OCI-LY7 (cell line): ENCODE measurements at regions not wholly inside any gene's neighbourhood (a gene's known extent, or its start where the extent isn't known, plus 50 kb on each side); places are given as distances from the start of the nearest gene placed in this dataset.

Experiments used
- BruUV-seq: library from RNA; stranded (reverse); fragments of 400-500 nt; replicated peaks from 2 replicates; lab custom pipeline; 2021; lab: Mats Ljungman, UMichigan
- CTCF ChIA-PET: fragments of 300-600 bp; sonication (Branson Sonifier 250); formaldehyde crosslinking; loops from one replicate; lab custom pipeline; 2022; ENCODE audit warnings: antibody characterized with exemption; ENCODE audit not compliant: unreplicated experiment; lab: Charles Lee
- POLR2A ChIA-PET: fragments of 300-600 bp; sonication (Branson Sonifier 250); formaldehyde crosslinking; loops from one replicate; lab custom pipeline; 2022; ENCODE audit warnings: antibody characterized with exemption; lab: Charles Lee
- DNase-seq: peaks from one replicate; pipeline ENCODE4 v3.0.0-alpha.2; 2015; ENCODE audit warnings: low spot score
- H2AFZ ChIP-seq: fragments of 200-600 bp; sonication (generic), shearing (Covaris generic); 2 replicates; pipeline ENCODE4 v1.6.1; 2014; ENCODE audit warnings: mild to moderate bottlenecking, antibody characterized with exemption, low read length, moderate library complexity
- H3K27ac ChIP-seq: fragments of 200-600 bp; sonication (generic); 2 replicates; pipeline ENCODE4 v1.5.1; 2014; ENCODE audit warnings: mixed run types, low read depth, mild to moderate bottlenecking, moderate library complexity, low read length, inconsistent platforms; ENCODE audit not compliant: poor library complexity, severe bottlenecking
- H3K36me3 ChIP-seq: fragments of 200-600 bp; sonication (generic); 2 replicates; pipeline ENCODE4 v1.6.1; 2014; ENCODE audit warnings: mild to moderate bottlenecking, antibody characterized with exemption, low read length, moderate library complexity, mixed read lengths; ENCODE audit not compliant: insufficient read depth
- H3K4me1 ChIP-seq: fragments of 200-600 bp; sonication (generic); 2 replicates; pipeline ENCODE4 v1.5.1; 2014; ENCODE audit warnings: mild to moderate bottlenecking, low read length; ENCODE audit not compliant: insufficient read depth, poor library complexity, severe bottlenecking
- H3K4me2 ChIP-seq: fragments of 200-600 bp; sonication (generic); 2 replicates; pipeline ENCODE4 v1.6.1; 2014; ENCODE audit warnings: mild to moderate bottlenecking, low read length
- H3K4me3 ChIP-seq: fragments of 200-600 bp; sonication (generic); 2 replicates; pipeline ENCODE4 v1.5.1; 2014; ENCODE audit warnings: mild to moderate bottlenecking, low read depth, low read length; ENCODE audit not compliant: poor library complexity, severe bottlenecking
- H3K79me2 ChIP-seq: fragments of 200-600 bp; sonication (generic); 2 replicates; pipeline ENCODE4 v1.6.1; 2016; ENCODE audit warnings: low read depth, mild to moderate bottlenecking, low read length, moderate library complexity, mixed read lengths; ENCODE audit not compliant: insufficient read depth
- H3K9me2 ChIP-seq: fragments of 200-600 bp; sonication (generic); 2 replicates; pipeline ENCODE4 v1.6.1; 2016; ENCODE audit warnings: mild to moderate bottlenecking, low read length, mixed read lengths; ENCODE audit not compliant: insufficient read depth
- H3K9me3 ChIP-seq: fragments of 200-600 bp; sonication (generic); 2 replicates; pipeline ENCODE4 v1.6.1; 2014; ENCODE audit warnings: mild to moderate bottlenecking, mixed run types, low read length, mixed read lengths
- H4K20me1 ChIP-seq: fragments of 200-600 bp; sonication (generic); 2 replicates; pipeline ENCODE4 v1.6.1; 2014; ENCODE audit warnings: mild to moderate bottlenecking, antibody characterized with exemption, low read length, moderate library complexity, mixed read lengths; ENCODE audit not compliant: insufficient read depth
- EZH2phosphoT487 ChIP-seq: fragments of 200-600 bp; sonication (generic); IDR thresholded peaks from 2 replicates; pipeline ENCODE4 v1.6.1; 2018; ENCODE audit warnings: low read depth, borderline replicate concordance, mild to moderate bottlenecking, mixed run types, antibody characterized with exemption, low read length, moderate library complexity, mixed read lengths
- intact Hi-C: fragments of 100-400 bp; cut with micrococcal nuclease; formaldehyde crosslinking; loops from one replicate; pipeline ENCODE4 v1.10.0; 2022; ENCODE audit not compliant: unreplicated experiment
- TF ChIP-seq, protein P1 (sequence below): fragments of 200-600 bp; sonication (generic); conservative IDR thresholded peaks from 2 replicates; pipeline ENCODE4 v1.5.1; 2014; ENCODE audit warnings: mild to moderate bottlenecking, antibody characterized with exemption, low read length, moderate library complexity, mixed read lengths

DNA sequence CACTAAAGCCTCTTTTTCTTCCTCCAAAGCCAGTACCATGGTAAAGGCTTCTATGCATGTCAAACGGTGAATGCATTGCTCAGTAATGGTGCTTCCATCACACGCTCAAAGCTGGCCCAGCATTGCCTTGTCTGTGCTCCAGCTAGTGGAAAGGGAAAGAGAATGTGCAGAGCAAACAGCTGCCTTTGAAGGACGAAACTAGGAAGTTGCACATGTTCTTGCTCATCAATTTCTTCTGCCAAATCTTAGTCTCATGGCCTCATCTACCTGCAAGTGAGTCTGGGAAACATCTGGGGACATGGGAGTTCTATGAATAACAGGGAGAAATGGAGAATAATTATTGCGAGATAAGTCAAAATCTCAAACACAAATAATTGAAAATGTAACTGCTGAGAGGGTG, 216.5 kb upstream of the SSTR4 start:
- H3K9me2 ChIP-seq: no peaks in the 10 kb centered on the region
- H3K4me3 ChIP-seq: no peak overlapping the region
- no peak for DNase-seq
- H3K9me3 ChIP-seq: no peaks in the 10 kb centered on the region
- H3K36me3 ChIP-seq: no peaks in the 10 kb centered on the region
- intact Hi-C loops: no loop called here
- BruUV-seq: no TSS peak
- no peaks in the 10 kb centered on the region for H3K4me1 ChIP-seq
- H3K79me2 ChIP-seq: no peaks in the 10 kb centered on the region
- ChIA-PET CTCF (no interaction called here), POLR2A (interaction anchor here (0.6 kb wide), 1 partner anchor 491 kb away, joined by 3 read pairs; no protein-coding TSS in a partner anchor)
- no peak overlapping the region for H3K4me2 ChIP-seq
- H3K27ac ChIP-seq: no peak overlapping the region
- H2AFZ ChIP-seq: no peak overlapping the region
- TF ChIP-seq EZH2phosphoT487: no peak
- TF ChIP-seq, protein P1, sequence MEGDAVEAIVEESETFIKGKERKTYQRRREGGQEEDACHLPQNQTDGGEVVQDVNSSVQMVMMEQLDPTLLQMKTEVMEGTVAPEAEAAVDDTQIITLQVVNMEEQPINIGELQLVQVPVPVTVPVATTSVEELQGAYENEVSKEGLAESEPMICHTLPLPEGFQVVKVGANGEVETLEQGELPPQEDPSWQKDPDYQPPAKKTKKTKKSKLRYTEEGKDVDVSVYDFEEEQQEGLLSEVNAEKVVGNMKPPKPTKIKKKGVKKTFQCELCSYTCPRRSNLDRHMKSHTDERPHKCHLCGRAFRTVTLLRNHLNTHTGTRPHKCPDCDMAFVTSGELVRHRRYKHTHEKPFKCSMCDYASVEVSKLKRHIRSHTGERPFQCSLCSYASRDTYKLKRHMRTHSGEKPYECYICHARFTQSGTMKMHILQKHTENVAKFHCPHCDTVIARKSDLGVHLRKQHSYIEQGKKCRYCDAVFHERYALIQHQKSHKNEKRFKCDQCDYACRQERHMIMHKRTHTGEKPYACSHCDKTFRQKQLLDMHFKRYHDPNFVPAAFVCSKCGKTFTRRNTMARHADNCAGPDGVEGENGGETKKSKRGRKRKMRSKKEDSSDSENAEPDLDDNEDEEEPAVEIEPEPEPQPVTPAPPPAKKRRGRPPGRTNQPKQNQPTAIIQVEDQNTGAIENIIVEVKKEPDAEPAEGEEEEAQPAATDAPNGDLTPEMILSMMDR: no peak
- no peaks in the 10 kb centered on the region for H4K20me1 ChIP-seq

DNA sequence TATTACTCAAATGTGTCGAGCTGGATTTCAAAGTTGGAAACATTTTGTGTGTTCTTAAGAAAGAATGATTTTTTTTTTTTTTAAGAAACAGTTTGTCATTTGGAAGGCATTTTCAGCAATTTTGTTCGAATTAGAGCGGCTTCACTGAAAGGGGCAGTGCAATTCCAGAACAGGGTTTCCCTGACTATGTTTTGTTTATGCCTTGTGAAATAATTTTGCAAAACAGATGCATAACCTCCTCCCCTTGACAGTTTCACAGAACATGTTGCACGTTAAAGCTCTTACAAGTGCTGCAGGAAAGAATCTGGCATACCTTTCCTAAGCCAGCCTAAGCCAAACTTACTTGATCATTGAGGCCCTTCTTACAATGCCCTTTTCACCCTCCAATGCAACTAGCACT, 216.0 kb upstream of the SSTR4 start:
- Histone ChIP-seq H3K79me2 (no peaks in the 10 kb centered on the region), H2AFZ (no peak overlapping the region), H3K4me2 (no peak overlapping the region), H3K36me3 (no peaks in the 10 kb centered on the region), H3K4me3 (no peak overlapping the region), H3K4me1 (no peaks in the 10 kb centered on the region), H3K9me2 (no peaks in the 10 kb centered on the region), H4K20me1 (no peaks in the 10 kb centered on the region), H3K27ac (no peak overlapping the region), H3K9me3 (no peaks in the 10 kb centered on the region)
- ChIA-PET CTCF (no interaction called here), POLR2A (no interaction called here)
- no TSS peak for BruUV-seq
- DNase-seq: no peak
- no peak for TF ChIP-seq EZH2phosphoT487
- TF ChIP-seq, protein P1: no peak
- intact Hi-C loops: no loop called here

DNA sequence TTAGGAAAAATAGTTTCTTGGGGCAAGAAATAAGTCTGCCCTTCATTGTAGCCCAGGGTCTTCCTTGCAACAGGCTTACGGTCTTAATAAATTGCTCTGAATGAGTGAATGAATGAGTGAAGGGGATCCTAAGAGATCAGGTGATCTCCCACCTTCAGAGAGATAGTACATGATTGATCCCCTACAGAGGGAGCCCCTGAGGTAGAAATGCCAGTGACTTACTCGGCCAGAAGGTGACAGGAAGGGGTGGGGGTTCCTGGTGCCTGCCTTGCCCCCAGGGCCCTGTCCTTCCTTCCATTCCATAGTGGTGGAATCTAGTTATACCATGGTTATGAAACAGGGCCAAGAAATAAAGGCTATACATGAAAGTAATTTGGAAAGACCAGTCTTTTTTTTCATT, 215.3 kb upstream of the SSTR4 start:
- Histone ChIP-seq H3K4me2 (no peak overlapping the region), H3K4me3 (no peak overlapping the region), H3K79me2 (no peaks in the 10 kb centered on the region), H3K27ac (no peak overlapping the region), H3K4me1 (no peaks in the 10 kb centered on the region), H2AFZ (no peak overlapping the region), H3K36me3 (no peaks in the 10 kb centered on the region), H3K9me3 (no peaks in the 10 kb centered on the region), H4K20me1 (no peaks in the 10 kb centered on the region), H3K9me2 (no peaks in the 10 kb centered on the region)
- BruUV-seq: no TSS peak
- POLR2A ChIA-PET: no interaction called here
- DNase-seq: no peak
- intact Hi-C loops: no loop called here
- TF ChIP-seq, protein P1: no peak
- no peak for TF ChIP-seq EZH2phosphoT487
- CTCF ChIA-PET: no interaction called here
